ENCODE measurements at regions not wholly inside any gene's neighbourhood (a gene's known extent, or its start where the extent isn't known, plus 50 kb on each side); places are given as distances from the start of the nearest gene placed in this dataset.

DNA sequence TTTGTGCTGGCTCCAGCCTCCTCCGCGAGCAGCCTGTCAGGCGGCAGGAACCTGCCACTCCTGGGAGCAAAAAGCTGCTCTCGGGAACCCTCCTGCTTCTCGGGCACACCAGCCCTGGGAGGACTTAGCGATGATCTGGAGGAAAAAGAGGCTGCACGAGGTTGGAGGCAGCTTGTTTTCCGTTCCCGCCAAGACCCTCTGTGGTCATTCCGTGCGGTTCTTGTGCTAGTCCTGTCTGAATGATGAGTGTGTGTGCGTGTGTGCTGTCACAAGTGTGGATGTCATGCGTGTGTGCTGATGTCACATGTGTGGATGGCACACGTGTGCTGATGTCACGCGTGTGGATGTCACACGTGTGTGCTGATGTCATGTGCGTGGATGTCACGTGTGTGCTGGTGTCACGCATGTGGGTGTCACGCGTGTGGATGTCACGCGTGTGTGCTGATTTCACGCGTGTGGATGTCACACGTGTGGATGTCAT, 150.0 kb downstream of the NPIPB11 start:
- TF ChIP-seq, protein P1, sequence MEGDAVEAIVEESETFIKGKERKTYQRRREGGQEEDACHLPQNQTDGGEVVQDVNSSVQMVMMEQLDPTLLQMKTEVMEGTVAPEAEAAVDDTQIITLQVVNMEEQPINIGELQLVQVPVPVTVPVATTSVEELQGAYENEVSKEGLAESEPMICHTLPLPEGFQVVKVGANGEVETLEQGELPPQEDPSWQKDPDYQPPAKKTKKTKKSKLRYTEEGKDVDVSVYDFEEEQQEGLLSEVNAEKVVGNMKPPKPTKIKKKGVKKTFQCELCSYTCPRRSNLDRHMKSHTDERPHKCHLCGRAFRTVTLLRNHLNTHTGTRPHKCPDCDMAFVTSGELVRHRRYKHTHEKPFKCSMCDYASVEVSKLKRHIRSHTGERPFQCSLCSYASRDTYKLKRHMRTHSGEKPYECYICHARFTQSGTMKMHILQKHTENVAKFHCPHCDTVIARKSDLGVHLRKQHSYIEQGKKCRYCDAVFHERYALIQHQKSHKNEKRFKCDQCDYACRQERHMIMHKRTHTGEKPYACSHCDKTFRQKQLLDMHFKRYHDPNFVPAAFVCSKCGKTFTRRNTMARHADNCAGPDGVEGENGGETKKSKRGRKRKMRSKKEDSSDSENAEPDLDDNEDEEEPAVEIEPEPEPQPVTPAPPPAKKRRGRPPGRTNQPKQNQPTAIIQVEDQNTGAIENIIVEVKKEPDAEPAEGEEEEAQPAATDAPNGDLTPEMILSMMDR (IDR thresholded peaks at IDR 0.05) = no peak
- TF ChIP-seq EZH2 (IDR thresholded peaks at IDR 0.05) = no peak
- no peak for TF ChIP-seq EZH2phosphoT487 (IDR thresholded peaks at IDR 0.05)
